ENCODE measurements at regions not wholly inside any gene's neighbourhood (a gene's known extent, or its start where the extent isn't known, plus 50 kb on each side); places are given as distances from the start of the nearest gene placed in this dataset.

DNA sequence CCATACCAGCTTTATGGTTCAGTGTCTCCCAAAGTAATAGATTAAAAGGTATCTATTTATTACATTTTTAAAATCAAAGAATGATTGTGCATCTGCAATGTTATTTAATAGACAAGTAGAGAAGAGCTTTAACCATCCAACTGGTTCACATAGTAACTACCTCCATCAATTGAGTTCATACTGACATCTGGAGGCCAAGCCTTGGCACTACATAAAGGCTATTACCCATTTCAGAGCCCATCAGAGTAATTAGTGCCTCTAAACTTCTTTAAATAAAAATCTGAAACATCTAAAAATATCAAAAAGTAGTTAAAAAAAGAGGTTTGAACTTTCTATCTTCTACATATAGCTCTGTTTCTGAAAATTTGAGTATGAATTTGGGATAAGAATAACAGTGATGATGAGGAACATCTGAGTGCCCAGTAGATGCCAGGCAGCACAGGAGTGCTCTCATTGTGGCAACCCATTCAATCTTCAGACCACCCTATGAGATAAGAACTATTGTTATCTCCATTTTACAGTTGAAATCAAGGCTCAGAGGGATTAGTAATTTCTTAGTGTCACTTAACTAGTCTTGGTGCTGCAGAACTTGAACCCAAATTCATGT, 132.9 kb upstream of the DAAM1 start:
- TF ChIP-seq, protein P1, sequence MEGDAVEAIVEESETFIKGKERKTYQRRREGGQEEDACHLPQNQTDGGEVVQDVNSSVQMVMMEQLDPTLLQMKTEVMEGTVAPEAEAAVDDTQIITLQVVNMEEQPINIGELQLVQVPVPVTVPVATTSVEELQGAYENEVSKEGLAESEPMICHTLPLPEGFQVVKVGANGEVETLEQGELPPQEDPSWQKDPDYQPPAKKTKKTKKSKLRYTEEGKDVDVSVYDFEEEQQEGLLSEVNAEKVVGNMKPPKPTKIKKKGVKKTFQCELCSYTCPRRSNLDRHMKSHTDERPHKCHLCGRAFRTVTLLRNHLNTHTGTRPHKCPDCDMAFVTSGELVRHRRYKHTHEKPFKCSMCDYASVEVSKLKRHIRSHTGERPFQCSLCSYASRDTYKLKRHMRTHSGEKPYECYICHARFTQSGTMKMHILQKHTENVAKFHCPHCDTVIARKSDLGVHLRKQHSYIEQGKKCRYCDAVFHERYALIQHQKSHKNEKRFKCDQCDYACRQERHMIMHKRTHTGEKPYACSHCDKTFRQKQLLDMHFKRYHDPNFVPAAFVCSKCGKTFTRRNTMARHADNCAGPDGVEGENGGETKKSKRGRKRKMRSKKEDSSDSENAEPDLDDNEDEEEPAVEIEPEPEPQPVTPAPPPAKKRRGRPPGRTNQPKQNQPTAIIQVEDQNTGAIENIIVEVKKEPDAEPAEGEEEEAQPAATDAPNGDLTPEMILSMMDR (IDR thresholded peaks at IDR 0.05 in 2 of 3, conservative IDR thresholded peaks at IDR 0.05 in 1 of 3; ENCODE audit: borderline replicate concordance in 1 of 3, insufficient read depth in 1 of 3, low read depth in 2 of 3, low read length in 2 of 3) = peak; percentile 49 to 76 (median 69); a peak in 5 of 6 replicates
- TF ChIP-seq FOSL1 (IDR thresholded peaks at IDR 0.05; ENCODE audit: low read depth) = no peak
- no peak for TF ChIP-seq EZH2phosphoT487 (IDR thresholded peaks at IDR 0.05; ENCODE audit: borderline replicate concordance)
- no peak for TF ChIP-seq YY1 (IDR thresholded peaks at IDR 0.05; ENCODE audit: extremely low read depth, insufficient replicate concordance, low read depth, low read length)
- no peak for TF ChIP-seq POLR2A (IDR thresholded peaks at IDR 0.05; ENCODE audit: borderline replicate concordance, extremely low read depth, insufficient read depth, insufficient read length)
- TF ChIP-seq, protein P2, sequence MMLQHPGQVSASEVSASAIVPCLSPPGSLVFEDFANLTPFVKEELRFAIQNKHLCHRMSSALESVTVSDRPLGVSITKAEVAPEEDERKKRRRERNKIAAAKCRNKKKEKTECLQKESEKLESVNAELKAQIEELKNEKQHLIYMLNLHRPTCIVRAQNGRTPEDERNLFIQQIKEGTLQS (IDR thresholded peaks at IDR 0.05) = no peak
- no peak for TF ChIP-seq ZFX (IDR thresholded peaks at IDR 0.05)
- no peak for TF ChIP-seq EGR1 (IDR thresholded peaks at IDR 0.05; ENCODE audit: low read depth)
- no peak for TF ChIP-seq EZH2 (IDR thresholded peaks at IDR 0.05)
